GM18499 (cell line): ENCODE measurements at regions not wholly inside any gene's neighbourhood (a gene's known extent, or its start where the extent isn't known, plus 50 kb on each side); places are given as distances from the start of the nearest gene placed in this dataset.

Source experiments
- ATAC-seq: cut with Tn5 transposase; IDR thresholded peaks from one replicate; pipeline ENCODE4 v1.9.1; 2021; ENCODE audit warnings: moderate number of reproducible peaks; ENCODE audit not compliant: insufficient read depth, unreplicated experiment

GRCh38 chr17:79406316-79406715 is 204.5 kb downstream of the RBFOX3 start:
- ATAC-seq: no peak

DNA sequence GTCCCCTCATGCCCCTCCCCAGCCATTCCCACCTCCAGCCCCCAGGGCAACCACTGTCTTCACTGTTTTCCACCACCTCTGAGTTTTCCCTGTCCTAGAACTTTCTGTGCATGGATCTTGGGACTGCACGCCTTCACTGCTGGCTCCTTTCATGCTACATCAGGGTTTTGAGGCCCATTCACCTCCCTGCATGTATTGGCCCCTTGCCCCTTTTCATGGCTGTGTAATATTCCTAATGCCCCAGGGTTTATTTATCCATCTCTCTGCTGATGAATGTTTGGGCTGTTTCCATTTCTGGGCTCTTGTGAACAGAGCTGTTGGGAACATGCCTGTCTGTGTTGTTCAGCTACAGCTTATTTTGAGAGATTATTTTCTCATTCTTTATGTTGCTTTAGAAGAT is 205.0 kb downstream of the RBFOX3 start:
- ATAC-seq: no peak

GRCh38 chr17:79404136-79404911 is 206.5 kb downstream of the RBFOX3 start:
- no peak for ATAC-seq

GRCh38 chr17:79401704-79402674 is 208.9 kb downstream of the RBFOX3 start:
- ATAC-seq: no peak

DNA sequence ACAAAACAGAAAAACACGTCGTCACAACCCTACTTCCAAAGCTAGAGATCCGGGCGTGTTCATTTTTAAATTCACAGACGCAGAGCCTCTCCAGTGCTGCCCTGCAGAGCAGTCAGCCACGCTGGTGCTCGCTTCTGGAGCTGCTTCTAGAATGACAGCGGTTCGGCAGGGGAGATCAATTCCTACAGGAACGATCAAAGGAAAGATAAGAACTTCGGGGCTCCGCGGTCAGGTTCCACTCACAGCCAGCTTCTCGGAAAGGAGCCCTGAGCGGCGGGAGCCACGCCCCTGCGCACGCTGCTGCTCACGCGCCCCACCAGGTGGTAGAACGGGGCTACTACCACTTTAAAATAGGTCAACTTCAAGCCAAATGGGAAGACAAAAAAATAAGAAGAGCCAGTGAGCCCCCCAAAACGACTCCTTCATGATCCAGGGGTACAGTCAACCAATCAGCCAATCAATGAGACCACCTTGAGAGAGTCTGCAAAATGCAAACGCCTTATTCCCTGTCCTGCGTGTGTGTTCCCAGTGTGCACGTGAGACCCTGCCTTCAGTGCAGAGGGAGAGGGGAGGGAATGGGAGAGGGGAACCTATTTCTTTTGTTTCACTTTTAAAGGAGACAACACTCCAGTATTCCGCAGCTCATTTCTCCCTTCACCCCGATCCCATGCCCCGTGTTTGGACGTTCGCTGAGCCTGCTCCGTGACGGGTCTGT is 209.7 kb downstream of the RBFOX3 start:
- ATAC-seq: no peak

GRCh38 chr17:79399610-79400144 is 211.2 kb downstream of the RBFOX3 start:
- ATAC-seq: no peak

DNA sequence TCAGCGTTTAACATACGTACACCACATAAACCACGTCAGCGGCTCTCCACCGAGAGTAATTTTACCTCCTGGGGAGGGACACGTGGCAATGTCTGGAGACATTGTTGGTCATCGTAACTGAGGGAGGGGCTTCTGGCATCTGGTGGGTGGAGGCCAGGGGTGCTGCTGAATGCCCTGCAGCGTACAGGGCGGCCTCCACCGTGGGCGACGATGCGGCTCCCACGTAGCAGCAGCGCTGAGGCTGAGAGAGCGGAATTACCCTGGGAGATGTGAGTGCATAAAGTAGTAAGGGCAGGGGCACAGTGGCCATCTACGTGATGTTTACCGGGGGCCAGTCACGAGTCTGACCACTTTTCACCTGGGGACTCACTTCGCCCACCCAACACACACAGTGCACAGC is 212.4 kb downstream of the RBFOX3 start:
- ATAC-seq: no peak

DNA sequence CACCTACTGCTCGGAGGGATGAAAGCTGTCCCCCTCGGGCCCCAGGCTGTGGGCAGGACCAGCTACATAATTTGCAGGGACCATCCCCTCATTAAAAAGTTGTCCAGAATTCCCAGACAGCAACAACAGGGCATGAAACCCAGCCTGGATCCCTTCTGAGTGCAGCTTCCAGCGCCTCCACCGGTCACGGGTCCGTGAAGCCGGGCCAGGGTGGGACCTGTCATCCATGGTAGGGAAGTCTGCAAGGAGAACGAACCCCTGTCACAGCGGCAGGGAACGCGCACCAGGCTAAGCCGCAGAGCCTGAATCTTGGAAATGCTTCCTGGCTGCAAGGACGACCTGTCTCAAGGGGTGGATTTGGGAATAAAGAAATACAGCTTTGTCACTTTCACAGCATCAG is 214.2 kb downstream of the RBFOX3 start:
- ATAC-seq: no peak

- ATAC-seq: no peak
Measured at GRCh38 chr17:79395545-79395944, 215.3 kb downstream of the RBFOX3 start.

DNA sequence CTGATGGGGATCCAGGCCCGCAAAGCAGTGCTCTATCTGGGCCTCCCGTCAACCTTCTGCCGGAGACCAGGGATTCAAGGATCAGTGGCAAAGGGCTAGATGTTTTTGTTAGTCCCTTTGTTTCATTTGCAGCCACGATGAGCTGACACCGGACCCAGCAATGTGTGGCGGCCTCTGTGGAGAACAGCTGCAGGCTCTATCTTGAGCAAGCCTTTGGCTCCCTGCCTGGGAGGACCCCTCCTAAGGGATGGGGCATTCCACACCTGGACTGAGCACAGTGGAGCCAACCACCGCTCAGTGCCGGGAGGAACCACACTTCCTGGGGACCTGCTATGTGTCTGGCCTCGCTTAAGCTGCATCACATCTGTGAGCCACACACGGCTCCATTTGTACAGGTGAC is 215.8 kb downstream of the RBFOX3 start:
- ATAC-seq: no peak

- no peak for ATAC-seq
Measured at GRCh38 chr17:79393358-79394052, 217.3 kb downstream of the RBFOX3 start.

DNA sequence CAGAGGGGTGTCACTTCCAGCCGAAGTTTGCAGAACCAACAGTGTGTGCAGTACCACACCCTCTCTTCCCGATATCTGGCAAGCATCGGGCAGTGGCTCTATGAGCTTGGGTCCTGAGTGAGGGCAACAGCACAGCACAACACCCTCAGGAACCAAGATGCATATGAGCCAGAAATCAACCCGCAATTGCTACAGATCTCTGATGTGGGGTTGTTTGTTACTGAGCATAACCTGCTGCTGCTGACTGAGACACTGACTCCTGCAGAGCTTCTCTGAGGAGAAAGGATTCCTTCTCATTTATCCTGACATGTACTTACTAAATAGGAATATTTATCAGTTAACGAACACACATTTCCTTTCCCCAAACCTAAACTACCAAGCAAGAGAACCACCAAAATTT is 218.3 kb downstream of the RBFOX3 start:
- no peak for ATAC-seq

DNA sequence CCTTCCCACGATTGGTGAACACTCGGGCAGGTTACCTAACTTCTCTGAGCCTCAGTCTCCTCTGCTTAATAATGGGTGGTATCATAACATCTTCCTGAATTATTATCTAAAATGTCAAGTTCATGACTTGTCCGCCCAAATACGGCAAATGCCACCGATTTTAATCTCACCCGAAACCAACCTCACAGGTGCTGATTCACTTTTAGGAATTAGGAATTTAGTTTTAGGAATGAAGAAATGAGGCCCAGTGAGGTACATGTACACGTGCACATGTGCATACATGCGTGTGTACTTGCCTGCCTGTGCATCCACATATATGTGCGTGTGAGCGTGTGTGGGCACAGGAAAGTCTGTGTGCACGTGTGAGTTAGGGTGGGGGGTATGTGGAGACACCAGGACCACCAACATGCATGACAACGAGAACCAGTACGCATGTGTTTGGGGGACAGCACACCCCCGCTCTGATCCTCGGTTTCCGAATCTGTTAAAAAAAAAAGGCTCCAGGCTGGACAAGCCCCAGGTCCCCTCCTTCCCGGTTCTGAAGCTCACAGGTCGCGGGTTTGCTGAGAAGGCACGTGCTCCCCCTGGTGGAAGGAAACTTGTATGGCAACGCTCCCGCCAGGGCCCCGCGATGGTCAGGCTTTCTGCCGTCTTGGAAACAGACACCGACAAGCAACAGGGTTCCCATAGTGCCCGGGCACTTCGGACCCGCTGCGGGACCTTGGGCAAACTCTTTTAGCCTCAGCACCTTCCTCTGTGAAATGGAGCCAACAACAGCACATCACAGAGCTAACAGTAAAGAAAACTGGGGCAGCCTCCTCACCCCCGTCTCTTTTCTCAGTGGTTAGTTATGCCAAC is 219.2 kb downstream of the RBFOX3 start:
- no peak for ATAC-seq

DNA sequence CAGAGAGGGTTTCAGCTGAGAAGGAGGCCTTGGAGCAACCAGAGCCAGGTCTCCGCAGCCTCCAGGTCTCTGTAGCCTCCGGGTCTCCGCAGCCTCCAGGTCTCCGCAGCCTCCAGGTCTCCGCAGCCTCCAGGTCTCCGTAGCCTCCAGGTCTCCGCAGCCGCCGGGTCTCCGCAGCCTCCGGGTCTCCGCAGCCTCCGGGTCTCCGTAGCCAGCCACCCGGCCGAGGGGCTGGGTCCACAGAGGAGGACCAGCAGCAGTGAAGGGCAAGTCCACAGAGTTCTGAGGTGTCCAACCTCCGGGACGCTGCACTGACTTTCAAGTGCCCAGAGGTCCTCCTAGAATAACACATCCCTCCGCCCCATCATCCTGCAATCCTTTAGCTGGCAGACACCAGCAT is 221.0 kb downstream of the RBFOX3 start:
- no peak for ATAC-seq

DNA sequence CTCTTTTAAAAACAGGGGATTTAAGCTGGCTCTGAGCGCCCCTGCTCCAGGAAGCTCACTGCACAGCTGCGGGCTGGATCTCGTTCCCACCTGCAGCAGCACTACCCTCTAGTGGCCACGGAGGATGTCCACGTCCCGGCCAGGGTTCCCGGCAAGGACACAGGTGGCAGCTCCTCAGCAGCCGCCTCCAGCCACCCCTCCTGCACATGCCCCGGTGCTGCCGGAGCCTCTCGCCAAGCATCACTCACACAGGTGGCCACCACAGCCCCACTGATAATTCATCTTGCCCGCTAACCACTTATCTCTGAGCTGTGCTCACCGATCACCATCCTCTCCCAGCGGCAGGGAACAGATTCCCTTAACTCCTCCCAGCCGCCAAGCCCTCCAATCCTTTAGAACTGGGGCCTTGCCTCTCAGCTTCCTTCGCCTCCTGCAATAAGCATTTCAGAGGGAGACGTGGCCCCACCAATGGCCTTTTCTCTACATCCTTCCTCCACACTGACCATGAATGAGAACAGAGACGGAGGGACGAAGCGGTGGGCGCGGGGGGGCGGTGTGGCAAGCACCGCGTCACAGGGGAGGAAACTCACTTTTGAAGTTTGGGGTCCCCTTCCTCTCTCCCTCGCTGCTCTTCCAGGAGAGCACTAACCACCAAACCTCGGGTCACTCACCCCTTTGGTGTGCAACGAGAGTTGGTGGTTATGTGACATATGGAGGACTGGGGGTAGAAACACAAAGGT is 222.1 kb downstream of the RBFOX3 start:
- no peak for ATAC-seq

DNA sequence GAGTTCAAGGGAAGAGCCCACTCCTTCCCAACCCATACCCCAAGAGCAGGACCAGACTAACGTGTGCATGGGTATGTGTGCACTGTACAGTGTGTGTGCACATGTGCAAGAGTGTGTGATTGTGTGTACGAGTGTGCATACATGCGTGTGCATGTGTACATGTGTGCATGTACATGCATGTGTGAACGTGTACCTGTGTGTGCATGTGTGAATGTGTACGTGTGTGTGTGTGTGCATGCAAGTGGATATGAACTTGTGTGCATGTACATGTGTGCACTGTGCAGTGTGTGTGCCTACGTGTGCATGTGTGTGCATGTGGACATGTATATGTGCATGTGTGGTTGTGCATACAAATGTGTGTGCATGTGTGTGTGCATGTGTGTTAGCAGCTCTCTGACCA is 223.1 kb downstream of the RBFOX3 start:
- no peak for ATAC-seq

DNA sequence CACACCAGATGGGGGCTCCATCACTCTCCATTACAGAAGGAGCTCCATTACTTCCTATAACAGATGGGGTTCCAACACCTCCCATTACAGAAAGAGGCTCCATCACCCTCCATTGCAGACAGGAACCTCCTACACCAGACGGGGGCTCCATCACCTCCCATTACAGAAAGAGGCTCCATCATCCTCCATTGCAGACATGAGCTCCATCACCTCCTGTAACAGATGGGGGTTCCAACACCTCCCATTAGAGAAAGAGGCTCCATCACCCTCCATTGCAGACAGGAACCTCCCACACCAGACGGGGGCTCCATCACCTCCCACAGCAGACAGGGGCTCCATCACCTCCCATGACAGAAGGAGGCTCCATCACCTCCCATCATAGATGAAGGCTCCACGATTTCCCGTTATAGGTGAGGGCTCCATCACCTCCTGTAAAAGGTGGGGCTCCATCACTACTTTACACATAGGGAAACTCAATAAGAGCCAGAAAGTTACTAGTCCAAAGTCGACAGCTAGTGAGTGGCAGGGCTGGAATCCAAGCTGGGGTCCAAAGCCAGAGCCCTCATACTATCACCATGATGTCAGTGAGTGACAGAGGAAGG is 224.8 kb downstream of the RBFOX3 start:
- ATAC-seq: no peak

DNA sequence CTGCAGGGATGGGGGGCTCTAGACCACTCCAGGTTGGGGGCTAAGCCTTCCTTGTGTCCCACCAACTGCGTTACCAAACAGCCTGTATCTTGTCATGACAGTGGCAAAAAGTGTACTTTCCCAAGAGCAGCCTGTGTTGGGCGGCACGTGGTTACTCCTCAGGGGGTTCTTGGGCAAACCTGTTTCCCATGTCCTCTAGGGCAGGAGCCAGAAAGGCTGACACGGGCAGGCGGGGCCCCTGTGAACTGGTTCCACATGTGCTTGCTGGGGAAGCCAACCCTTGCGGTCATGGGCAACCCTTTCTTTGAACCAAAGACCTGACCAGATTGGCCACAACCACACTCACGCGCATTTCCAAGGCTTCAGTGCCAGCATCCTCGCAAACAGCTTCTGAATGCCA is 228.5 kb downstream of the RBFOX3 start:
- ATAC-seq: no peak
